WERI-Rb-1 (cell line): ENCODE measurements at regions not wholly inside any gene's neighbourhood (a gene's known extent, or its start where the extent isn't known, plus 50 kb on each side); places are given as distances from the start of the nearest gene placed in this dataset.

Experiments
- DNase-seq: peaks from one replicate; pipeline ENCODE4 v3.0.0-alpha.2; 2020
- H3K27ac ChIP-seq: fragments of 250-450 bp; sonication (Bioruptor Pico); 2 replicates; pipeline ENCODE4 v1.5.1; 2020; ENCODE audit warnings: mild to moderate bottlenecking, moderate library complexity
- H3K27me3 ChIP-seq: fragments of 250-450 bp; sonication (Bioruptor Pico); 2 replicates; pipeline ENCODE4 v1.5.1; 2021; ENCODE audit warnings: mild to moderate bottlenecking, low read depth, moderate library complexity; ENCODE audit not compliant: insufficient read depth, severe bottlenecking
- H3K36me3 ChIP-seq: fragments of 250-450 bp; sonication (Bioruptor Pico); 2 replicates; pipeline ENCODE4 v1.5.1; 2020; ENCODE audit warnings: mild to moderate bottlenecking, moderate library complexity
- H3K4me3 ChIP-seq: 2 replicates; pipeline ENCODE4 v1.5.1; 2011; ENCODE audit warnings: low read depth, mild to moderate bottlenecking, control low read depth, low read length
- H3K9me3 ChIP-seq: fragments of 250-450 bp; sonication (Bioruptor Pico); 2 replicates; pipeline ENCODE4 v1.5.1; 2021; ENCODE audit warnings: mild to moderate bottlenecking, moderate library complexity; ENCODE audit not compliant: severe bottlenecking
- TF ChIP-seq, protein P1 (sequence below): IDR thresholded peaks from 2 replicates; pipeline ENCODE4 v1.5.1; 2011; ENCODE audit warnings: low read depth, mild to moderate bottlenecking, control low read depth, inconsistent platforms, low read length

DNA sequence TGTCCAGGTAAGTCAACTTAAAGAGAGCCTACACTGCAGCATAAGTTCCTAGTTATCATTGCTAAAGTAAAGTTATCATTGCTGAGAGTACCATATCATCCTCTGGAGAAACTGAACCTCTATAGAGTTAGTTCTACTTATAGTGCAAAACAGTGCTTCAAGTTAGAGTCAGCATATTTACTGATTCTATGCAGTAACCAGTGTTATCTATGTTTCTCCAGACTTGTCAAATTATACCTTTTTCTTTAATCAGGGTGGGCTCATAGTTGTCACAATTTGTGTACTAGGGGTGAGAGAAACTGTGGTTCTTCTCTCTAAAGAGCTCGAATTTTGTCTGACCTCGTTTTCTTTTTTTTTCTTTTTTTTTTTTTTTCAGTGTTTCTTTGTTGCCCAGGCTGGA, 79.6 kb downstream of the ANXA2R start:
- Histone ChIP-seq H3K27me3 (peaks cover 64% of the 10 kb centered on the region), H3K9me3 (peaks cover 4% of the 10 kb centered on the region), H3K27ac (no peak overlapping the region), H3K36me3 (no peaks in the 10 kb centered on the region), H3K4me3 (no peak overlapping the region)
- TF ChIP-seq, protein P1, sequence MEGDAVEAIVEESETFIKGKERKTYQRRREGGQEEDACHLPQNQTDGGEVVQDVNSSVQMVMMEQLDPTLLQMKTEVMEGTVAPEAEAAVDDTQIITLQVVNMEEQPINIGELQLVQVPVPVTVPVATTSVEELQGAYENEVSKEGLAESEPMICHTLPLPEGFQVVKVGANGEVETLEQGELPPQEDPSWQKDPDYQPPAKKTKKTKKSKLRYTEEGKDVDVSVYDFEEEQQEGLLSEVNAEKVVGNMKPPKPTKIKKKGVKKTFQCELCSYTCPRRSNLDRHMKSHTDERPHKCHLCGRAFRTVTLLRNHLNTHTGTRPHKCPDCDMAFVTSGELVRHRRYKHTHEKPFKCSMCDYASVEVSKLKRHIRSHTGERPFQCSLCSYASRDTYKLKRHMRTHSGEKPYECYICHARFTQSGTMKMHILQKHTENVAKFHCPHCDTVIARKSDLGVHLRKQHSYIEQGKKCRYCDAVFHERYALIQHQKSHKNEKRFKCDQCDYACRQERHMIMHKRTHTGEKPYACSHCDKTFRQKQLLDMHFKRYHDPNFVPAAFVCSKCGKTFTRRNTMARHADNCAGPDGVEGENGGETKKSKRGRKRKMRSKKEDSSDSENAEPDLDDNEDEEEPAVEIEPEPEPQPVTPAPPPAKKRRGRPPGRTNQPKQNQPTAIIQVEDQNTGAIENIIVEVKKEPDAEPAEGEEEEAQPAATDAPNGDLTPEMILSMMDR = no peak
- no peak for DNase-seq

DNA sequence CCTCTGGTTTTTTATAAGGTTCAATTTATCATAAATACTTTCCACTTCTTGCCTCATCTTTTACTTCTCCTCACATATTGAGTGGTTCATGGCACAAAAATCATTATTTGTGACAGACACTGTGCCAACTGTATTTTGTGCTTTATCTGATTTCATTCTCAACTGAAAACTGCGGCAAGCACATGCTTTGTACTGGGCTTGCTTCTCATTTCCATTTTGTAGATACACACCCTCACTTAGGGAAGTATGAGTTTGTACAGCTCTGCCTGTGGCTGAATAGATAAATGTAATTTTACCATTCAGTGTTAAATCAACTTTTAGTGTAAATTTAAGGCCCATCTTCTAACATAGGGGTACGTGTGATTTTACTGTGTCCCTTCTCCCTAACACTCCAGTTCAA, 83.6 kb downstream of the ANXA2R start:
- H3K4me3 ChIP-seq = no peak overlapping the region
- no peak overlapping the region for H3K27ac ChIP-seq
- no peak for DNase-seq
- H3K9me3 ChIP-seq = peaks cover 18% of the 10 kb centered on the region
- H3K27me3 ChIP-seq = peaks cover 82% of the 10 kb centered on the region
- no peaks in the 10 kb centered on the region for H3K36me3 ChIP-seq
- TF ChIP-seq, protein P1 = no peak

DNA sequence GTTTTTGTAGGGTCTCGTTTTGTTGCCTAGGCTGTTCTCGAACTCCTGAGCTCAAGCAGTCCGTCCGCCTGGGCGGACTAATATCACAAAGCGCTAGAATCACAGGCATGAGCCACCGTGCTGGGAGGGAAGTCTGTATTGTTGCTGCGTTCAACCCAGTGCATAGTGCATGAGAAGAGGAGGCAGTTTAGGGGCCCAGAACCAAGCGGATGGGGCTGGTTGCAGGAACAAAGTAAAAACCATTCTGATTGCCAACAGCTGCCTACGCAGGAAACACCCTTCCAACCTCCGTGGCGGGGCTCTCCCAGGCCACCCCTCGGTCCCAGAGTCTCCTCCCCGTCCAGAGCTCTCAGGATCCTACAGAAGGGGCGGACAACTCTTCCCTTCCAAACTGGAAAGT, 87.1 kb downstream of the ANXA2R start:
- H3K27me3 ChIP-seq = peaks cover 92% of the 10 kb centered on the region
- no peak overlapping the region for H3K27ac ChIP-seq
- TF ChIP-seq, protein P1 = no peak
- H3K4me3 ChIP-seq = no peak overlapping the region
- DNase-seq = no peak
- H3K36me3 ChIP-seq = no peaks in the 10 kb centered on the region
- peaks cover 43% of the 10 kb centered on the region for H3K9me3 ChIP-seq

GRCh38 chr5:42952578-42952974, 87.5 kb downstream of the ANXA2R start:
- H3K36me3 ChIP-seq = no peaks in the 10 kb centered on the region
- H3K4me3 ChIP-seq = no peak overlapping the region
- no peak overlapping the region for H3K27ac ChIP-seq
- DNase-seq = no peak
- H3K27me3 ChIP-seq = peaks cover 91% of the 10 kb centered on the region
- peaks cover 43% of the 10 kb centered on the region for H3K9me3 ChIP-seq
- TF ChIP-seq, protein P1 = no peak

GRCh38 chr5:42951293-42951840, 88.8 kb downstream of the ANXA2R start:
- H3K36me3 ChIP-seq = no peaks in the 10 kb centered on the region
- TF ChIP-seq, protein P1 = no peak
- DNase-seq = no peak
- H3K4me3 ChIP-seq = no peak overlapping the region
- H3K9me3 ChIP-seq = peaks cover 39% of the 10 kb centered on the region
- no peak overlapping the region for H3K27ac ChIP-seq
- peaks cover 87% of the 10 kb centered on the region for H3K27me3 ChIP-seq
